Right hindlimb (tissue), 1 donor: ENCODE measurements at regions not wholly inside any gene's neighbourhood (a gene's known extent, or its start where the extent isn't known, plus 50 kb on each side); places are given as distances from the start of the nearest gene placed in this dataset.

Experiments used
- DNase-seq: peaks from one replicate; pipeline ENCODE4 v3.0.0-alpha.2; 2018

DNA sequence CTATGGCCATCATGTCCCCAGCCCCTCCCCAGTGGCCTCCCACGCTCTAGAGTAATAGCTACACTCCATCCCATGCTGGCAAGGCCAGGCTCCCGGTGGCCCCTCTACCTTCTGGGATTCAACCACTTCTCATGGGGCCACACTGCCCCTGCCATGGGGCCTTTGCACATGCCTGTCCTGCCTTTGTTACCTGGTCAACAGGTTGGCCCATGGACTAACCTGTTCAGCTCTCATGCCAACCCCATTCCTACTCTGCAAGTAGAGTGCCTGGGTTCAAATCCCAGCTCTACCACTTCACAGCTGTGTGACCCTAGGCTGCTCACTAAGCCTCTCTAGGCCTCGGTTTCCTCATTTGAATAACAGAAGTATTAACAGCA lies 98.5 kb downstream of the RFLNA start:
- DNase-seq = no peak

DNA sequence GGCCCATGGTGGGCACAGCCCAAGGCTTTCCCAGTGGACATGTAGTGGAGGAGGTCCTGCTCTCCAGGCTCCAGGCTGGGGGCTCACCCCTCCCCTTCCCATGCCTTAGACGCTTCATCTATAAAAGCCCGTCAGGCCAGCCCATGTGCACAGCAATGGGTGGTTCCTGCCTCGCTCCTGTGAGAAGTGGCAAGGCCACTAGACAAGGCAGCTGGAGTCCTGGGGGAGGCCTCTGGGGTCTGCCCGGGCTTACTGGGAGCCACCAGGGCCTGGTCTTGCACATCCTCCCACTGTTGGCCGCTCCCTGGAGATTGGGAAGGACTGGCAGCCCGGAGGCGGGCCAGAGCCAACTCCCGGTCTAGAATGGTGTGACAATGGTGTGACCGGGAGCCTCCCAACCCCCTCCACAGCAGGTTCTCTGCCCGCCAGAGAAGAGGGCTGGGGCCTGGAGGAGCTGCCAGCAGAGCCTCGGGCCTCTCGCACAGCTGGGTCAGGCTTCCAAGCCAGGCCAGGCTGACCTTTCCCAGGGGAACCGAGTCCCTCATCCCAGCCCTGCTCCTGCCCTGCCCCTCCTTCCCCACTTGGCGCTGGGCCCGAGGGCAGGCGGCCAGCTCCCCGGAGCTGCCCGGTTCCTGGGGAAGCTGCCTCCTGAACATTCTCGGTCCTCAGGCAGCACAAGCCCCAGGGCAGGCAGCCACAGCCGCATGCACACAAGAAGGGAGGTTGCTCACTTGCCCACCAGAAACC lies 97.9 kb downstream of the RFLNA start:
- peak; percentile 88 for DNase-seq

- DNase-seq = peak; percentile 67
Observed at GRCh38 chr12:124392271-124392666, 97.4 kb downstream of the RFLNA start.

DNA sequence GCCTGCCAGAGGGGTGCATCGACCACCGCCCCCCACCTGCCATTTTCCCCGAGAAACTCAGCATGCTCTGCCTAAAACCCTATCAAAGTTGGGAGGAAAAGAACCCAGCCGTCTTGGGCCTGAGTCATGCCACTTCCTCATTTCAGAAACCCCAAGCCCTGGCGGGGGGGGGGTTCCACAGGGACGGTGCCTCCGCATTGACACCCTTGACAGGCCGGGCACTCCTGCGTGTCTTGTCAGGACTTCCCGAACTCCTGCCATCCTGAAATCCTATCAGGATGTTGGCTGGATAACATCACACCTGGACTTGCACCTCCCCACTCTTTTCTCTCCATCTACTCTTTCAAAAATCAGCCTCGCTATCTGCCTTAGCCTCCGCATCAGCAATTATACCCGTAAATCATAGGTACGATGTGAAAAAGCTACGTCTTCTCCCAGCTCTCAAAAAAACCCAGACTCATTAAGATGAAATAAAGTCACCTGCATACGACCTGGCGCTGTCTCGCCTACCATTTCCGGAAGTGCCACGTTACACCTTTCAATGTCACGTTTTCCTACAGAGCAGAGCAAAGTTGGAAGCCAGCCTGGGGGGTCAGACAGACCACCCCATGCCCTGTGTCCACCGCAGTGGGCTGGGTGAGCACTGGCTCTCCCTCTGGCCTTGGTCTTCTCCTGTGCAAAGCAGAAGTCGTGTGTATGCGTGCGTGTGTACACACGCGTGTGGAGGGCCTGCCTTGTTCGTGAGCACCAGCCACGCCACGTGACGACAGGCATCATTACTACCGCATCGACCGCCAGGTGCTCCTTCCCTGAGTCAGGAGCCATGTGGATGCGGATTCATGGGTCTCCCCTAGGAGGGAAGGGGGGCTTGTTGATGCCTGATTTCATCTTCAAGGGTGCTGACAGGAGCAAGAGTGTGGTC lies 96.7 kb downstream of the RFLNA start:
- DNase-seq = no peak

- no peak for DNase-seq
Observed at GRCh38 chr12:124390442-124391097, 95.7 kb downstream of the RFLNA start.

GRCh38 chr12:124389725-124390441 lies 95.0 kb downstream of the RFLNA start:
- no peak for DNase-seq

DNA sequence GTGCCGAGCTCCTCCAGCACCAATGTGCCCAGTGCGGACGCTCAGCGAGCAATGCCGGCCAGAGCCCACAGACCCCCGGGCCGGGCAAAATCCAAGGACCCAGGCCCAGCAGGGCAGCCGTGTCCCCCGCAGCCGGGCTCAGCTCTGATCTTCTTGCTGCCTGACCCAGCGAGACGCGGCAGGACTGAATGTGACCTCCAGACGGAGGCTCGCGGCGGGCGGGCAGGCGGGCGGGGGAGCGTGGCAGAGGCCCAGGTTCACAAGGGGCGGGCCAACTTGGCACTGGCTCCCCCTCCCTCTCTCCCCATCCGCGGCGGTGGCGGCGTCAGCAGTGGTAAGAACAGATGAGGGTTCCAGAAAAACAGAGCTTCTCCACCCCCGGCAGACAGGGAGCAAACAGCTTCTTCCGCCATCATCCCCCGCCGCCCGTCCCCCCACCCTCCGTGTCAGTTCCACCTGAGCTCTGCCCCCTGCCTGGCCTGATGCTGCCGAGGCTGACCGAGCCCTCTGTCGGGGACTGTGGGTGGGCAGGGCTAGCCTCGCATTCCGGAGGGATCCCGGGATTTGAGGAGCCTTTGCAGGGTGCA lies 94.3 kb downstream of the RFLNA start:
- DNase-seq = peak; percentile 90

DNA sequence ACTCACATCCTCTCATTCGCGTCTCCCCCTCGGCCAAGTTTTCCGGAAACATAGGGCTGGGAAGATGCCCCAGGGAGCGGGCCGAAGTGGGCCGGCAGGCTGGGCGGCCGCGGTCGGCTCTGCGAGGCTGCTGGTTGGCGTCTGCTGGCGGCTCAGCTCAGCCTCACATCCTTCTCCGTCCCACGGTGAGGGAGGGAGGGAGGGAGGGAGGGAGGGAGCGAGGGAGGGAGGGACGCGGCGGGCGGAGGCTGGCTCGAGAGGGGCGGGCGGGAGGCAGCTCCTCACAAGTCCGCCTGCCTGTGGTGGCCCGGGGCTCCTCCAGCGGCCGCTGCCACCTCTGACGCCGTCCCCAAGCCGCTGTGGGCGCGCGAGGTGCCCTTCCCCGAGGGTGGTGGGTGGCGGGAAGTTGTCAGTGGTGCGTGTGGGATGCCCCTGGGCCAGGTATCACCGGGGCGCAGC lies 93.8 kb downstream of the RFLNA start:
- peak; percentile 95 for DNase-seq

DNA sequence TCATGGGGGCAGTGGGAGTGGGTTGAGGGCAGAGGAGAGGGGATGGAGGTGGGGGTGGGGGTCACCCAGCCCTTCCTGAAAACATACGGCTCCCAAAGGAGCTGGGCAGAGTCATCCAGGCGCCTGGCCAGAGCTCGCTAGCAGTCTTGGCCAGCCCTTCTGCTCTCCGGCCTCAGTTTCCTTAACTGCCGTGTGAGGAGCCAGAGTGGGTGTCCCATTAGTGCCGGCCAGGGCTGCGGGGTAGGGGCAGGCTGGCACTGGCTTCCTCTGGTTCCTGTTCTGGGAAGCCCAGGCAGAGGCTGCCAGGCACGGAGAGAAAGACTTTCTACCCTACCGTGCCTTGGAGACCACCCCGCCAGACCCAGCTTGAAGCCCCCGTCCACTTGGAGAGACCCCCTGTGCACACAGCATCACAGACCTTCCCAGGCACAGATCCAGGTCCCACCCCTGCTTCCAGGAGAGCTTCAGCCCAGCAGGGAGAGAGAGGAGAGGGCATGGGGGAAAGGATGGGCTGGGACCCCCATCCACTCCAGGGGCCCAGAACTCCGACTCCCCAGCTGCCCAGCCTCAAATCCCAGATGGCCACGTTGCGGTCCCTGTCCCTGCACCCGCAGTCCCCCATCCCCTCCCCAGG lies 93.3 kb downstream of the RFLNA start:
- DNase-seq = no peak

- DNase-seq = no peak
Observed at GRCh38 chr12:124387528-124387911, 92.6 kb downstream of the RFLNA start.

- DNase-seq = no peak
Observed at GRCh38 chr12:124386661-124387527, 92.0 kb downstream of the RFLNA start.

DNA sequence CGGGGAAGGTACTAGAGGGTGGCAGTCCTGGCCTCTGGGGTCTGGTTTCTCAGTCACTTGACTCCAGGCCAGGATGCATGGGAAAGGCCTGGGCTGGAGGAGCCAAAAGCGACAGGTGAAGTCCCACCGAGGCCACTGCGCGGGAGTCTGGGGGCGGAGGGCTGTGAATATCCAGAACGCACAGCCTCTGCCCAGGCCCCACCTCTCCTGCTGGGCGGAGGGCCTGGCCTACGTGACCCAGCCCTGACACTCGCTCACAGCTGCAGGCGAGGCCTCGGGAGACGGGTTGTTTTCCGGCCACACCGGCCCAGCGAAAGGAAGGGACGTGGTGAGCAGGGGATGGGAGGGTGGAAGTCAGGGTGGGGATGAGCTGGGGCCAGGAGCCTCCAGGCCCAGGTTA lies 91.2 kb downstream of the RFLNA start:
- peak; percentile 85 for DNase-seq

DNA sequence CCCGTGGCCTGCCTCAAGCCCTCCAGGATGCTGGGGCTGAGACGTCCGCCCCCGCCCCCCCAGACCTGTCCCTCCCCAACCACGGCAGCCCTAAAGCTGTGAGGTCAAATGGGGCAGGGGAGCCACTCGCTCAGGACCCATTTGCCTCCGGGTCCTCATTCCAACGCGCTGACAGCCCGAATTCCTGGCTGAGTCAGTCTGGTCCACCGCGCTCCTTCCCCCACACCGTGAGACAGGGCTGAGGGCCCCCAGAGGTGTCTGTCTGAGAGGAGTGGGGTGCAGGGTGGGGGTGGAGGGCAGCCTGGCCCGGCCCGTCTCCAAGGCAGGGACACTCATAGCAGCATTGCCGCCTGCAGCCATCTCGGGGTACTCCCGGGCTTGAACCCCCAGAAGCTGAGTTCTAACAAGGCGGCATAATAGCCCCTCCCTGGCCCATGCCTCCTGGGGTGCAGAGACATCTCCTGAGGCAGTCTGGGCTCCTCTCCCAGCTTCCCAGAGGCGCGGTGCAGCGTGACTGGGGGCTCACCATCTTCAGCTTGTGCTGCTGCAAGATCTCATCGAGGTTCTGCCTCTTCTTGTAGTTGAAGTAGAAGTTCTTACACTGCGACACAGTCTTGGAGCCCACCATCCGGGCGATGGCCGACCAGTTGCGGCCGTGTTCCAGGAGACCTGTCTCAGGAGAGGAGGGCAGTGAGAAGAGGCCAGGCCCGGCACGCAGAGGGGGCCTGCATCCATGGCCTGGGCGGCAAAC lies 90.5 kb downstream of the RFLNA start:
- no peak for DNase-seq

DNA sequence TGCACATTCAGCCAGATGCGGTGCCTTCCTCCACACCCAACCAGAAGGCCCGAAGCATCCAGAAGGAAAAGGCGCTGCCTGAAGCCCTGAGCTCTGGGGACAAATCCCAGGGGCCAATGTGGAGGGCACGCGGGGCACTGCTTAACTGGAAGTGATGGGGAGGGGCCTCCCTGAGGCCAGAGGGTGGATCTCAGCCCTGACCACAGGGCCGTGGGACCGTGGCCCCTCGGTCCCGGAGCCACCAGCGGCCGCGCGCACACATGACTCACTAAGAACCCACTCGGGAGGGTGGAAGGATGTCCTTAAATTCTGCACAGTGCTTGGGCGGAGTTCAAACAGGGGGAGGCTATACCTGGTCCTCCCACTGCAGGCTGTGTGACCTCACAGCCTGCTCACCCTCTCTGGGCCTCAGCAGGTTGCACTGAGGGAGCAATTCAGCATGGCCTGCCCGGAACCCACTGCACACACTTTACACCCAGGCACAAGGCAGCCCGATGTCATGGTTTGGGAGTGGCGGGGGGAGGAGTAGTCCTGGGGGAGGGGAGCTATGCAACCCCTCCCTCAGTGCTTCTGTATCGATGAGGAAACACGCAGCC lies 89.5 kb downstream of the RFLNA start:
- no peak for DNase-seq

DNA sequence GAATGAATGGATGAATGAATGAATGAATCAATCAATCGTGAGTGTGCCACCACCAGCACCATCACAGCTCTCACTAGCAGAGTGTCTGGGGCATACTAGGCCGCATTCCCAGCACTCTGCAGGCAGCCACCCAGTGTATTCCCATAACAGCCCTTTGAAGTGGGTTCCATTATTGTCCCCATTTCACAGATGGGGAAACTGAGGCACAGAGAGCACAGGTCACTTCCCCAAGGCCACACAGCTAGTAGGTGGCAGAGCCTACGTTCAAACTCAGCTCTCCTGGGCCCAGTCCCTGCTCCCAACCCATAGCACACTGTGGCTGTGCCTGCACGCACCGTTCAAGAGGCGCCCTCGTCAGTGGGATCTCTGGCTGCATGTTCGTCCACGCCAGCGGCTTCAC lies 88.1 kb downstream of the RFLNA start:
- DNase-seq = no peak

- DNase-seq = peak; percentile 80
Observed at GRCh38 chr12:124381456-124382296, 86.8 kb downstream of the RFLNA start.

- DNase-seq = no peak
Observed at GRCh38 chr12:124380796-124381455, 86.0 kb downstream of the RFLNA start.
